ENCODE measurements at regions not wholly inside any gene's neighbourhood (a gene's known extent, or its start where the extent isn't known, plus 50 kb on each side); places are given as distances from the start of the nearest gene placed in this dataset.

DNA sequence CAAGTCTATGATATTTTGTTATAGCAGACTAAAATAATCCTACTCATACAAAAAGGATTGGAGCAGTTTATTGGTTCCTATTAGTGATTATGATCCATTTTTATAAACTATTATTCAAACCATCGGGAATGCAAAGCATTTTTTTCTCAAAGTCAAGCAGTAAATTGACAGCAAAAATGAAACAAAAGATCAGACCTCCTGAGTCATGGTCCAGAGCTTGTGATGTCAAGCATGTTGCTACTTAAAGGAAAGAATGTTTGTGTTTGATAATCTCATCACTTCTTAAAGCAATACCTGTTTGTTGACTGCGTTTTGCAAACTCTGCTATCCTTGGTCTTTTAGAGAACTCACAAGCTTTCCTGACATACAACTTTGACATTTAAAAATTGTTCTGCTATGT lies 204.4 kb downstream of the SAMD5 start:
- TF ChIP-seq POLR2A (IDR thresholded peaks at IDR 0.05), result no peak
- TF ChIP-seq CTCF (IDR thresholded peaks at IDR 0.05), result no peak
